ENCODE measurements at regions not wholly inside any gene's neighbourhood (a gene's known extent, or its start where the extent isn't known, plus 50 kb on each side); places are given as distances from the start of the nearest gene placed in this dataset.

GRCh38 chr2:239682518-239682917 lies 281.7 kb upstream of the HDAC4 start:
- DNase-seq: no peak

DNA sequence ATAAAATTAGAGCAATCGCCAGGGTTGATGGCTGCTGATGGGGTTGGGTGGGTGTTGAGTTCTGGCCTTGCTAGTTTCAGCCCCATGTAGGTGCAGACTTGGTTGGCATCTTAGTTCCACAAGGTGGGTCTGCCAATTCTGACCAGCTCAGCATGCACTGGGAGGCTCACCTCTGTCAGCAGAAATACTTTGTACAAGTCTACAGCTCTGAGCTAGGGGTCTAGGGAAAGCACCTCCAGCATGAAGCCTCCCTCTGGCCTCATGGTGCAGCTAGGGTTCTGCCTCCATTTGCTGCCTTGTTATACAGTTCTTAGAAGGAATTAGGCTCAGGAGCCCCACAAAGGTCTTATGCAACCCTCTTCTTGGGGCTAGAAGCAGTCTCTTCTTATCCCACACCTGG lies 278.9 kb upstream of the HDAC4 start:
- no peak for DNase-seq

DNA sequence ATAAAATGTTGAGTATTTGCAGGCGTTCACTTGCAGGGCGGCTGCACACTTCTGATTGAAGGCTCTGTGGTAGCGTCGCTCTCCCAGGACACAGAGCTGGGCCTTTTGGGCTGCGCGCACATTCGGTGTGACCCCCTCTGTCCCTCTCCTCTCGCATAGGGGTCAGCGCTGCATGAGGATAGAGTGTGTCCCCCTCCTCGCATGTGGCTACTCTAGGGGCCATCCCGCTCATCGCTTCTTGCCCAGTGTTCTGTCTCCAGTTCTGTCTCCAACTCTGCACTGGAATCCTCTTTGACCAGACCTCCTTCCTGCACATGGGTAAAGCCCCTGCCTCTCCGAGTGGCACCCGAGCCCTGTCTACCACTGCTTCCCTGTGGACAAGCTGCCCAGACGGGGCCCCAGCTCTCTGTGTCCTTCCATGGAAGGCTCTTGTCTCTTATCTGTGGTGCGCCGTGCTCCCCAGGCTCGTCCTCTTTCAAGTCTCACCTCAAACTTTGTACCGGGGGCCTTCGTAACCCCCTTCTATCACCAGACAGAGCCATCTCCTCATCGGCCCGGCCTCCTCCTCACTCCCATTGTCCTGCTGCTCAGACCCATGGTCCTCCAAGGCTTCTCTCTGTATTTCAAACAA lies 278.0 kb upstream of the HDAC4 start:
- no peak for DNase-seq

GRCh38 chr2:239678186-239678490 lies 277.3 kb upstream of the HDAC4 start:
- DNase-seq: no peak

GRCh38 chr2:239677453-239678185 lies 276.8 kb upstream of the HDAC4 start:
- no peak for DNase-seq

GRCh38 chr2:239676716-239677452 lies 276.1 kb upstream of the HDAC4 start:
- no peak for DNase-seq

GRCh38 chr2:239675826-239676715 lies 275.3 kb upstream of the HDAC4 start:
- no peak for DNase-seq

GRCh38 chr2:239674981-239675825 lies 274.4 kb upstream of the HDAC4 start:
- DNase-seq: no peak

DNA sequence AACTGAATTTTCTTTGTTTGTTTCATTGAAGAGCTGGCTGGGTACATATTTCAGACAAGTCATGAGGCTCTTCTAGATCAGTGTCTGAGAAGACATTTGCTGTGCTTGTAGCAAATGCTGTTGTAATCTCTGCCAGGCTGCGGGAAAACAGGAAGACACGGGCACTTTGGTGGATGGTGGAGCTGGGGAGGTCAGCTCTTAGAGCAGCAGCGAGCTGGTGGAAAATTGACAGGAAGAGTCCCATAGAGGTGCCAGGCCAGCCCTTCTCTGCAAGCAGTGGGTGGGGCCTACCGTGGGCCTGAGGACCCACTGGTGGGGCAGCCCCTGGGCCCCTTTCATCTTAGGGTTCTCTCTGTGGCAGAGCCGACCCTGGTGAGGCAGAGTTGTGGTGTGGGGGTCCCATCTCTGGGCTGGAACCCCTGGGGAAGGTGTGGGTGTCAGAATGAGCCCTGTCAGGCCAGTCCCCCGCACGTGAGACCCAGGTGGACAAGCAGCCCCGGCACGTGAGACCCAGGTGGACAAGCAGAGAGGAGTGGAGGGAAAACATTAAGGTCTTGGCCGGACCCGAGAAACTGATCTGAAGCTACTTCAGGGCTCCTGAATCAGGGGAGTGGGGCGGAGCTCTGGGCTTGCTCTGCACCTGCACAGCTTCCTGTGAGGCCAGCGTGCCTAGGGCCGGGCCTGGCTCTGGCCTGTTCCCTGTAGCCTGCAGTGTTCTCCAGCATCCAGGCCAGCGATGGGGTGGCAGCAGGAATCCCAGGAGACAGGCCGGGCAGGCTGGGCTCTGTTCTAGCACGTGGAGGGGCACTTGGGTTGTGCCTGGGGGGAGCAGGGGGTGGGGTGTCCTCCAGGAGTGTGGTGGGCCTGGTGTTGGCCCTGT lies 273.5 kb upstream of the HDAC4 start:
- no peak for DNase-seq

- DNase-seq: no peak
Observed at GRCh38 chr2:239673641-239674040, 272.8 kb upstream of the HDAC4 start.

DNA sequence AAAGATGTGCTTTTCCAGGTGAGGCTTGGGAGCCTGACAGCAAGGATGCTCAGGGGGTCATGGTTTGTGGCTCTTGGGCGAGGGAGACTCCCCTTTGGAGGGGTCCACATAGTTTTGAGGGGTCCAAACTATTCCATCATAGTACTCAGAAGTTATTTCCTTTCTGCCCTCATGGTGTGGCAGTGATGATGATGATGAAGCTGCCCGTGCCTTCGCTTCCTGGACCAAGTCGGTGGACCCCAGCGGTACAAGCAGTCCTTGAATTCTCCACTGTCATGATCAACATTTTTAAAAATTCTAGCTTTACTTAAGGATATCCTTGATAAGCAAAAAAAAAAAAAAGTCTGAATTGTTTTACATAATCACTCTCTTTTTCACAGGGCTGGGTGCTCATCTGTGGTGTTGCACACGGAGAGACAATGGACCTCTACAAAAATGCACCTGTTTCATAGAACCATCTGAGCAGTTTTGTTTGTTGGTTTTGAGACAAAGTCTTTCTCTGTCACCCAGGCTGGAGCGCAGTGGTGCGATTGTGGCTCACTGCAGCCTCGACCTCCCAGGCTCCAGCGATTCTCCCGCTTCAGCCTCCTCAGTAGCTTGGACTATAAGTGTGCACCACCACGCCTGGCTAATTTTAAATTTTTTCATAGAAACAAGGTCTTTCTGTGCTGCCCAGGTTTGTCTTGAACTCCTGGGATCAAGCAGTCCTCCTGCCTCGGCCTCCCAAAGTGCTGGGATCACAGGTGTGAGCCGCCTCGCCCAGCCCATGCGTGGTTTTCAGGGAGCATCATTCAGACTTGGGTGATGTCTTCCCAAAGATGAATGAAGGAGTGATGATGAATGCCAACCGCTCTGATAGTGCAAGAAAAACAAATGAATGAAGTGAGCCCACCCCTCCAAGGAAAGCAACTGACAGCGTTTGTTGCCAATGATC lies 271.4 kb upstream of the HDAC4 start:
- DNase-seq: no peak

GRCh38 chr2:239671471-239671870 lies 270.7 kb upstream of the HDAC4 start:
- DNase-seq: no peak

- no peak for DNase-seq
Observed at GRCh38 chr2:239670463-239671120, 269.8 kb upstream of the HDAC4 start.

- DNase-seq: no peak
Observed at GRCh38 chr2:239669899-239670460, 269.2 kb upstream of the HDAC4 start.

DNA sequence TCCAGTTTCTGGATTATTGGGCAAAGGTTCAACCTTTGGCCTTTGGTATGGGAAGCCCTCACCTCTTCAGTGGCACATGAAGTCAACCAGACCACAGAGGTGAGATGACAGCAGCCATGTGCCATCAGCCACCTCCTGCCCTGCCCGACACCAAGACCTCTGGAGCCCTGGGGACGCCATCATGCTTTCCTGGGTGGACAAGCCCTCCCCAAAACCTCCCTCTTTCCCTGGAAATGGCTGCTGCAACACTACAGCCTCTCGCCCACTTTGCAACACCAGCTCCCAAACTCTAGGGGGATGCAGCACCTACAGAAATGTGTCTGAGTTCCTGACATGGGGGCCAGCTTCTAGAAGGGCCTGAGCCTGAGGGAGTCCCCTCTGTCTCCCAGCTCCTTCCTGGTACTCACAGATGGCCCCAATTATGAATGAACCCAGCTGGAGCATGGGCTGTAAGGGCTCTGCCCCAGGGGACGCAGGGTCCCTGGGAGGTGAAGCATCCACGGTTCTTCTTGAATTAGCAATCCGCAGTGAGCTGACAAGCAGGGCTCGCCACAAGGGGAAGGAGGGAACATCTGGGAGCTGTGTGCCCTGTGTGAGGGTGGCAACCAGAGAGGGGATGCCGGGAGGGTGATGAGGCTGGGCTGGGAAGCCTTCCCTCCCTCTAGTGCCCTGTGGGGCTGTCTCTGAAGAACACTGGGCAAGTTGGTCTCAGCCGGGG lies 268.5 kb upstream of the HDAC4 start:
- DNase-seq: no peak

DNA sequence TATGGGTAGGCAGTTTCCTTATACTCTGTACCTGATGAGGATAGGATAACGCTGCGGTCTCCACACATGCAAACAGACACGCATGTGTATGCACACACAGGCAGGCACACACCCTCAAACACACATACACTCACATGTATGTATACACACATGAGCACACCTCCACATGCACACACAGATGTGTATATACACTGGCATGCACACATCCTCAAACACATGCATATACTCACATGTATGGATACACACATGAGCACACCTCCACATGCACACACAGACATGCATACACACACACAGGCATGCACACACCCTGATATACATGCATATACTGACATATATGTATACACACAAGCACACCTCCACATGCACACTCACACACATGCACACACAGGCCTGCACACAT lies 267.8 kb upstream of the HDAC4 start:
- DNase-seq: no peak

GRCh38 chr2:239668042-239668441 lies 267.2 kb upstream of the HDAC4 start:
- no peak for DNase-seq

- DNase-seq: no peak
Observed at GRCh38 chr2:239667431-239667985, 266.7 kb upstream of the HDAC4 start.

Measured in activated T-cell treated with anti-CD3 and anti-CD28 coated beads, Interleukin-2, amount 50 U/mL, for 1 hour (primary cell).